WTC11 (cell line): ENCODE measurements at regions not wholly inside any gene's neighbourhood (a gene's known extent, or its start where the extent isn't known, plus 50 kb on each side); places are given as distances from the start of the nearest gene placed in this dataset.

Source experiments
- CREM ChIP-seq: sonication (generic); formaldehyde crosslinking; IDR thresholded peaks from 2 replicates; pipeline ENCODE4 v1.8.1; 2022; ENCODE audit warnings: mild to moderate bottlenecking, missing genetic modification reagents, moderate library complexity
- CTCF ChIP-seq: fragments of 200-600 bp; IDR thresholded peaks from 2 replicates; pipeline ENCODE4 v1.8.0; 2022; ENCODE audit warnings: antibody characterized with exemption
- E2F5 ChIP-seq: sonication (generic); formaldehyde crosslinking; IDR thresholded peaks from 2 replicates; pipeline ENCODE4 v1.8.1; 2022; ENCODE audit warnings: mild to moderate bottlenecking, moderate library complexity, missing genetic modification reagents
- ETV6 ChIP-seq: sonication (generic); formaldehyde crosslinking; IDR thresholded peaks from 2 replicates; pipeline ENCODE4 v1.8.1; 2022; ENCODE audit warnings: mild to moderate bottlenecking, missing genetic modification reagents
- MAX ChIP-seq: sonication (generic); formaldehyde crosslinking; IDR thresholded peaks from 2 replicates; pipeline ENCODE4 v1.8.0; 2022; ENCODE audit warnings: mild to moderate bottlenecking, missing genetic modification reagents
- MLX ChIP-seq: sonication (generic); formaldehyde crosslinking; IDR thresholded peaks from 2 replicates; pipeline ENCODE4 v1.8.1; 2023; ENCODE audit warnings: mild to moderate bottlenecking, missing genetic modification reagents, moderate library complexity
- ZNF532 ChIP-seq: fragments of 250-450 bp; sonication (Bioruptor Pico); IDR thresholded peaks from 2 replicates; pipeline ENCODE4 v1.9.0; 2021; ENCODE audit warnings: mild to moderate bottlenecking, borderline replicate concordance

- TF ChIP-seq CREM (no peak), CTCF (no peak), MAX (CRISPR knock-in tag) (no peak), E2F5 (CRISPR knock-in tag) (no peak), MLX (CRISPR knock-in tag) (no peak), ETV6 (CRISPR knock-in tag) (no peak), ZNF532 (CRISPR knock-in tag) (no peak)
These were observed 367.8 kb downstream of the GASK1B start for GRCh38 chr4:157804986-157805385.
